Right forelimb (tissue), 1 donor: ENCODE measurements at regions not wholly inside any gene's neighbourhood (a gene's known extent, or its start where the extent isn't known, plus 50 kb on each side); places are given as distances from the start of the nearest gene placed in this dataset.
"Not testable (repeated sequence)": the region's sequence is repeated elsewhere in the genome, so short reads cannot be mapped to it uniquely, and the experiment has no call there.

ENCODE experiments used
- DNase-seq: peaks from one replicate; pipeline ENCODE4 v3.0.0-alpha.2; 2018

DNA sequence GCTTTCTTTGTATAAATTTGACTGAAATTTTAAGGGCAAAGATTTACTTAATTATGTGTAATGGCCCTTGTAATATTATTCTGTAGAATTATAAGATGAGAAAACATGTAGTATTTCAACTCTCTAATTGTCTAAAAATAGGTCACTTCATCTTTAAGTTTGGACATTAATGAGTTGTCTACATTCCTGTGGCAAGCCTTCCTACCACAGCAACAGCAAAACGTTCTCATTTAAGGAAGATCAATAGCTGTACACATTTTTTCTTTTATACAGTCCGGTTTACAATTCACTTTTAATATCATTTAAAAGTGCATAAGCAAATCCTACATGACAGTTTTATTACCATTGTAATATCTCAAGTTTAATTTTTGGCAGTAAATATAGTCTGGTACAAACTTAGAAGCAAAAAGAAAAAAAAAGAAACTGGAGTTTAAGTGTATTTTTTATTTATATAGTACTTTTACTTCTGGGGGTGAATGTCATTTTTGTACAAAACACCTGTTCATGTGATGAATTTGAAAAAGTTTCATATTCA is 501.8 kb downstream of the ZPLD1 start:
- no peak for DNase-seq

GRCh38 chr3:102941786-102942185 is 507.0 kb downstream of the ZPLD1 start:
- DNase-seq, result no peak

GRCh38 chr3:102946445-102946844 is 511.6 kb downstream of the ZPLD1 start:
- DNase-seq, result not testable (repeated sequence)

DNA sequence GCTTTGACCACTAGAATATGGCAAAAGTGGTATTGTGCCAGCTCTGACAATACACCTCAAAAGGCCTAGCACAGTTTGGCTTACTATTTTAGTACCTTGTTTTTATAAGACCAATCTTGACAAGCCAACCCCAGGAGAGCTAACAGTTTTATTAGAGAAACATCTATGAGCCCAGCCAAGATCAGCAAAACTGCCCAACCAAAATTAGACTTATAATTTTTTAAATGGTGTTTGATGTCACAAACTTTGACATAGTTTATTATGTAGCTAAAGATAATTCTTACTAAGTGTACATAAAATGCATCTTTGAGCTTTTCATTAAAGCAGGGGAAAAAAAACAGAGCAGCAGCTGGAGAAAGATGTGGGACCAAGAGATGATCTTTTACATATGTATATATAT is 537.5 kb downstream of the ZPLD1 start:
- DNase-seq, result no peak

DNA sequence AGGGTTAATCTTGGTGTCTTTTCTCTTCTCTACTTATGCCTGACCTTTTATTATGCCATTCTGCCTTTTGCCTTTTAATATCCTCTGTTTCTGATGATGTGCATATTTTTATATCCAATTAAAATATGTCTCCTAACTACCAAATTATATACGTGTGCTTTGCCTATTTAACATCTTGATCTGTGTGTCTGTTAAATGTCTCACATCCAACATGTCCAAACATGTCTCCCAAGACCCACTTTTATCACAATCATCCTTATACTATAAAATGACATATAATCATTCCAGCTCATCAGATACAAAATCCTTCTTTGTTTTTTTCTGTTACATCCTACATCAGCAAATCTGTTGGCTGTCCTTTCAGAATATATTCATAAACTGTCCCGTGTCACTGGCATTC is 539.5 kb downstream of the ZPLD1 start:
- no peak for DNase-seq

GRCh38 chr3:102979191-102979590 is 544.4 kb downstream of the ZPLD1 start:
- no peak for DNase-seq

- DNase-seq, result peak; percentile 92
Measured at GRCh38 chr3:102979682-102980354, 545.0 kb downstream of the ZPLD1 start.

- no peak for DNase-seq
Measured at GRCh38 chr3:102980355-102980696, 545.5 kb downstream of the ZPLD1 start.

DNA sequence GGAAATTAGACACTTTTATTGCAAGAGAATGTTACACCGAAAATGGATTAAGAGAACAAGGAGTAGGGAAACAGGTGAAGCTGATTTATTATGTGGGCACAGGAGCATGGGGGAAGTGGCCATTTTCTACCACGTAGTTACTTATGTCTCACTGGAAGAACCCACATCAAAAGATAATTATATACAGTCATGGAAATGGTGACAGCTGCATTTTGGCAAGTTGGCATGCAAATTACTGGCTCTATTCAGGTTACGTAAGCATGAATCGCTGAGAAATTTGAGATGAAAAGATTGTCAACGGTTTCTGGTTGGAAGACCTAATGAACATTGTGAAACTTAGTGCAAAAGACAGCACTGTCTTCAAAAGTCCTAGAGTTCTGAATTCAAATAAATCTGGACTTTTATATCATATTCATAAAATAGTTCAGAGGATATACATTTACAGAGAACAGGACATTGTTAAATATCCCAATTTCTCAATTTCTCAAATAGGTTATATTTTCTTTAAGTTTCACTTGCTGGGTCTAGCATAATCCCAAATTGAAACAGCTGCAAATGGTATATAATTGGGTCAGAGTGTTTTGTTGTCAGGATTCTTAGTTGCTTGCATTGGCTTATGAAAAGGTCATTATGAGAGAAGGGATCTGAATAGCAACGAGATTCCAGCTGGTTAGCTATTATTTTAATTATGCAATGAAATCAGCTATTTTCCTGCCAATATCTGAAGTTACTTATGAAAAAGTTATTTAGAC is 567.8 kb downstream of the ZPLD1 start:
- no peak for DNase-seq

GRCh38 chr3:103006526-103007183 is 571.8 kb downstream of the ZPLD1 start:
- DNase-seq, result no peak

GRCh38 chr3:103009609-103010008 is 574.8 kb downstream of the ZPLD1 start:
- DNase-seq, result no peak

- DNase-seq, result no peak
Measured at GRCh38 chr3:103025880-103026279, 591.1 kb downstream of the ZPLD1 start.

GRCh38 chr3:103033841-103034240 is 599.0 kb downstream of the ZPLD1 start:
- no peak for DNase-seq

DNA sequence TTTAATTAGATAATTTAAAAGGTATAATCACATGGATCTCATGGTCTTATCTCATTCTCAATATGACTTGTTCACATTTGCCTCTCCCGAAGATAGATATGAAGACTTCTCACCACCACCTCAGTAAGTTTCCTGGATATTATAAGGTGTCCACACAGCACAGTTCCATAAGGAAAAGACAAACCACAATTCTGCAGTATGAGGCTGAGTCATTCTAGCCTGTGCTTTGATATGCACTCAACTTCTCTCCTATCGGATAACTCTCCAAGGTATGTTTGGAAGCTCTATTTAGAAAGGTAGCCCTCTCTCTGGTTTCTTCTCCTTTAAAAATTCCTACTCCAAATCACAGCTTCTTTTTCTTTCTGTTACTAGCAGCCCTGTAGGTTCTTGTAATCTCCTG is 612.8 kb downstream of the ZPLD1 start:
- no peak for DNase-seq

GRCh38 chr3:103048068-103048722 is 613.4 kb downstream of the ZPLD1 start:
- no peak for DNase-seq

GRCh38 chr3:103052236-103052830 is 617.5 kb downstream of the ZPLD1 start:
- peak; percentile 46 for DNase-seq

- no peak for DNase-seq
Measured at GRCh38 chr3:103055021-103055520, 620.3 kb downstream of the ZPLD1 start.

- DNase-seq, result no peak
Measured at GRCh38 chr3:103056542-103056941, 621.7 kb downstream of the ZPLD1 start.

DNA sequence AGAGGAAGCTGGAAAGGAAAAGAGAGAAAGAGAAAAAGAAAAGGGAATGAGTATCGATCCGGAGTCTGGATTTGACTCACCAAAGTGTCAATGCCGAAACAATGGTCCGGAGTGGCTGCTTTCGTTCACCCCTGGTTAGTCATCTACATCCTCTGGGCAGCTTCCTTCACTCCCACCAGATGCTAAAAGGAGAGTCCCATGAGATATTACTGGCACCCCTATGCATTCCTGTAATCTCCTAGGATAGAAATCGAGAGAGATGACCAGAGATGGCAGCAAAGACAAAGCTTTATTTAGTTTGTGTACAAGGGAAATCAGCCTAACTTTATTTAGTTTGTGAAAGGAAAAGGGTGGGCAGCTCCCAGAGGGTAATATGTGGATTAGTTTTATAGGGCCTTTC is 622.2 kb downstream of the ZPLD1 start:
- DNase-seq, result no peak

GRCh38 chr3:103057487-103057886 is 622.7 kb downstream of the ZPLD1 start:
- no peak for DNase-seq

GRCh38 chr3:103059432-103059831 is 624.6 kb downstream of the ZPLD1 start:
- no peak for DNase-seq

DNA sequence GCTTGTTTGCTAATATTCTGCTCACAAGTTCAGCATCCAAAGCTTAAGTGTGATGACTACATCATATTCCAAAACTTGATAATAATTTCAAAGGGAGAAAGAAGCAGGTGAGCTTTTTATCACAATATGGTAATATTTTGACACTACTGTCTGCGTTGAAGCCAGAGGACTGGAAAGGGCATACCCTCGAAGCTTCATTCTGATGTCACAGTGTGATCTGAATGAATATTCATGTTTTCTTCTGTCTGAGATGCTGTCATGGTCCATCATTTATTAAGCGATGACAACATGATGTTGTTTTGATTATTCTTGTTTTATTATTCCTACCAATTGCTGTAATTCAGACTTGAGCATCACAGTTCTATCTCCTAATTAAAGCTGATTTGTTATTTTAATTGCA is 625.4 kb downstream of the ZPLD1 start:
- DNase-seq, result no peak

GRCh38 chr3:103067963-103068362 is 633.1 kb downstream of the ZPLD1 start:
- no peak for DNase-seq
